Stimulated activated CD4-positive, alpha-beta T cell treated with anti-CD3 and anti-CD28 coated beads, TNF-alpha, amount 100 ng/mL, for 4 hours (primary cell): ENCODE measurements at regions not wholly inside any gene's neighbourhood (a gene's known extent, or its start where the extent isn't known, plus 50 kb on each side); places are given as distances from the start of the nearest gene placed in this dataset.

ENCODE experiments used
- DNase-seq, 3 experiments: peaks; one replicate each; pipeline ENCODE4 v3.0.0-alpha.2; 2020; ENCODE audit warnings: low read depth in 3 of 3

DNA sequence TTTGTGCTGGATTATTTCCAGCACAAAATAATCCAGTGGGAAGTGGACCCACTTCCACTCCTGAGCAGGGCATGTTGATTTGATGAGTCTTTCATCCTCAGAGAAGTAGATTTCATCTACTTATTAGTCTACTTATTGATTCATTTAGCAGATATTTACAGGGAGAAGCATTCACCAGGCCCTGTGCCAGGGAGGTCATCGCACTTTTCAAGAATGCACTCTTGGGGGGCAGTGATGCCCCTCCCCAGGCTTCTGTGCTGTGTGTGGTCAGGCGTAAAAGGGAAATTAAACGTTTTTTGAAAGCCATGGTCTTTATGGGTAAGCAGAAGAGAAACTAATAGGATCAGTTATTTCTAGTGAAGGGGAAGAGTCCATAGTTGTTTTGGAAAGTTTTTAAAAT is 610.7 kb upstream of the TMEM132C start:
- DNase-seq: no peak

DNA sequence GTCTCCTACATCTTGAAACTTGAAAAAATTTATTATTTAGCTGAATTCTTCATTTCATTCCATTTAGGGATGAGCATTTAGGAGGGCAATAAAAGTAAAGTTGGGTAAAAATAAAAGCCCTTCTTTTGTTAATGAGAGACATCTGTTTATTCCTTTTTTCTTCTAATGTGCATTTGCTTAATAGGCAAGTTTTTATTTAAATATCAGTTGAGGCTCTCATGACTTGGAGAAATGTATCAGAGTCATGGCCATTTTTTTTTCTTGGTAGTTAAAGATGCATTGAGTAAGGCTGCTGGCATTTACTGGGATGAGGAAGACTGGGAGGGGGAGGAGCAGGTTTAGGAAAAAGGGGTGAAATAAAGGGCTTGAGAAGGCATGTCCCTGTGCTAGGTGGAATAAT is 609.9 kb upstream of the TMEM132C start:
- DNase-seq: no peak

DNA sequence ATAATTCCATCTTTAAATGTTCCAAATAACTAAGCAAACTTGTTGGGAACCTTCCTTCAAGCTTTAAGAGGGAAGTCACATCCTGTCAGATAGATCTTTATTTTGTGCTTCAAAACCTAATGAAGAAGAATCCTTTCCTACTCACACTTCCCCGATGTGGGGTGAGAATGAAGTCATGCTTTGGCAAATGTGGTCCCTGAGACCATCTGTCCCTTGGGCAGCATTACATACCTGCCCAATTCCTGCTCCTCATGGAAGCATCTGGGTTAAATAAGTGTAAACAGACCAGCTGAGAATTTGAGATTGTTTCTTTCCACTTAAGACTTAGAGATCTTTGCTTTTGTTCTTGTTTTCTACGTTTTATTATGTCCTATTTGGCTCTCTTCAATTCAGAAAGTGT is 606.0 kb upstream of the TMEM132C start:
- no peak for DNase-seq

DNA sequence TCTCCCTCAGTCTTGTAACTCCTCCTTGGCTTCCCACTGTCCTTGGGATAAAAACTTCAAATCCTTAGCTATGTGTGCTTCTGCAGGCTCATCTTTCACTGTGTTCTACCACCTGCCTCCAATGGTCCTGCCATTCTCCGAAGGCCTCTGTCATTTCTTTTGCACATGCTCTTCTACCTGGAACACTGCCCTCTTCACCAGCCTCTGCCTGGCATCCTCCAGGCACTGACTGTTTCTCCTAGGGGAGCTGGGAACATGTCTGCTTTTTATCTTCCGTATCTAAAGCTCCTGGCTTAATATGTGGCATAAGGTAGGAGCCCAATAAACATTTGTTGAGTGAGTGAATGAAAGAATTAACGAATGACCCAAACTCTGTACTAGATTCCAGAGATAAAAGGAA is 603.3 kb upstream of the TMEM132C start:
- DNase-seq: no peak

DNA sequence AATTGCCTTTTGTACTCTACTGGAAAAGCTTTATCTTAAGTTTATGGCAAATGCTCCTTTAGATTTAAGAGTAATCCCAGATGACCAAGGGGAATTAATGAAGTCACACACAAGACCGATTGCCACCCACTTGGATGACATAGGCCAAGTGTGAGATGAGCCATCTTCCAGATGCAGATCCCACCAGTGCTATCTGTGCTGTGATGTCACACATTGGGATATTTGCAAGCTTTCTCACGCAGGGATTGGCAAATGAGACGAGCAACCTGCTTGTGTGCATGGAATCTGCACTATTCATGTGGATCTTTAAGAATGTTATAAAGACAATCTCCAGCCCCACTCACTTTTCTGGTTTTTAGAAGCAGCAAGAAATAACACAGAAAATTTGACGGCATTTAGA is 602.1 kb upstream of the TMEM132C start:
- no peak for DNase-seq

DNA sequence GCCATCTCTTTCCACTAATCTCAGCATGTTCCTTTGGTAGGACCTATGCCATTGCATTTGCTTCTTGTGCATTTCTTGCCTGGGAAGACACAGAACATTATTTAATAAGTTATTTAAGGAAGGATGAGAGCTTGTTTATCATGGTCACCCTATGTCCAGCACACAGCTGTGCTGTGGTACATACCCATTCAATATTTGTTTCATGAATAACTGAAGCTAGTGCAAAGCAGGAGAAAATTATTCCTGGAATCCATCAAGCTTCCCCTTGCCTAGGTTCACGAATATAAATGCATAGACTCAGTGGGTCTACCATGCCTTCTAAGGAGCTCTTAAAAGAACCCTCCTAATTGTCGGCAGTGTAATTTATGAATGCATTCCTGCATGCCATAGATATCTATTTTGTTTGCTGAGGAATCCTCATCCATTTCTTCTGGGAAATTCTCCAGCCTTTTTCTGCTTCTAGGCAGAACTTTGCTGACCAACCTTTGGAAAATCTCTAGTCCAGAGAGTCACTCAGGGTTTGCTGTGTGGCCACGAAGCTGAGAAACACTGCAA is 599.8 kb upstream of the TMEM132C start:
- DNase-seq: no peak

DNA sequence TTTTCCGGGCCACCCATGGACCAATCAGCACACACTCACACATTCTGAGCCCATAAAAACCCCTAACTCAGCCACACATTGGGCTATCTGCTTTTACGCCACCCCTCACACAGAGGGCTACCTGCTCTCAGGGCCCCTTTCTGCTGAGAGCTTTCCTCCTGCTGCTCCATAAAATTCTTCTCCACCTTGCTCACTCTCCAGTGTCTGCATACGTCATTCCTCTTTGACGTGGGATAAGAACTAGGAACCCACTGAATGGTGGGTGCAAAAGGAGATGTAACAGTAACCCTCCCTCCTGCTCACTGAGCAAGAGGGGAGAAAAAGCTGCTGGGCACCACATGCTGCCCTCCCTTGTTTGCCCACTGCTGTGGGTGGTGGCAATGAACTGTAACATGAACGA is 596.7 kb upstream of the TMEM132C start:
- DNase-seq: no peak

DNA sequence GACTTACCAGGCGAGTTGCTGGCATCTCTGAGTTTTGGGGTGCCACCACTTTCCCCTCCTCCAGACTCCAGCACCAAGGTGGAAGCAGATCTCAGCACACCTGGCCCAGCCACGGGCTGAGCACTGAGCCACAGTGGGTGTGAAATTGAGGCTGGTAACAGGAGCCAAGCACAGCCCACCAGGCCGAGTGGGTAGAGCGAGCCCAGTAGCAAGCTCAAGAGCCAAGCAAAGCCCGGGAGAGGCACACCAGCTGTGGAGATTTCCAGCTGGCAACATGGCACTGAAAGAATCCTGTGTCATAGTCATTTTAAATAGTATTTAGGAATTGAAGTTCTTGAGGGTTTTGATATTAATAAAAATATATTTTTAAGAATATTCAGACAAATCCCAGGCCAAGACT is 596.2 kb upstream of the TMEM132C start:
- no peak for DNase-seq

DNA sequence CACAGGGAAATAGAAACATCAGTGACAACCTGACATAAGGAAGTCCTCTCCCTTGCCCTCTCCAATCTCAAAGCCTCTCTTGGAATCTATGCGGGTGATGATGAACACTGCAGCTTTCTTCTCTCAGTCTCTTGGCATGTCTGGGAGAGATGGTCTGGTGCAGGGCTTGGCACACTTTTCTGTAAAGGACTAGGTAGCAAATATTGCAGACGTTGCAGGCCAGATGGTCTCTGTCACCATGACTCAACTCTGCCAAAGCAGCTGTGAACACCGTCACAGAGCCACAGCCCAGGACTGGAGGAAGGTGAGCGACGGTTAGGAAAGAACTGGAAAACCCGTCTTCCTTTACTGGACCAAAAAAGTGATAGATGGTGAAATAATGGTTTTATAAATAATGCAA is 591.0 kb upstream of the TMEM132C start:
- DNase-seq: no peak

DNA sequence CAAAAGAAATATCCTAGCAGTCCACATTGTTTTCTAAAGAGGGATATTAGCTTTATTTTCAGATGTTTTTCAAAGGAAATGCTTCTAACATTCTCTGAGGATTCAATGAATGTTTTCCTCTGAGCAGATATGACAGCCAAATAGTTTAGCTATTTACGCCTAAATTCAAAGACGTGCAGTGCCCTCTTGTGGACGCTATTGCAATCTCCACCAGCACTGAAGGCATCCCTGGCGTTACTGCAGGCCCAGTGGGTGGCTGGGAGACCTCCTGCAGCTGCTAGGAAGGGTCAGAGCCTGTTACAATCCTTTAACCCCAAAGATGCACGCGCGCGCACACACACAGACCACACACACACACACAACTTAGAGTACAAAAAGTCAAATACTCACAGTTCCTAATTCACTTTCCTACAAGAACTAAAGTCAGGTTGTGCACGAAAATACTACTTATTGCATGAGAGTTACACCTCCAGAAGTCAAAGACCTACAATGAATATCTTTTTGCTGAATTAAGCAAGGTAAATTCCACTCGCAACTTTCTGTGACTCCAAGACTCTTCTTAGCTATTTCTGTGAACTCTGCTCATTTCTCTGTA is 589.3 kb upstream of the TMEM132C start:
- peak in 1 of 3 experiments; percentile 8 for DNase-seq

DNA sequence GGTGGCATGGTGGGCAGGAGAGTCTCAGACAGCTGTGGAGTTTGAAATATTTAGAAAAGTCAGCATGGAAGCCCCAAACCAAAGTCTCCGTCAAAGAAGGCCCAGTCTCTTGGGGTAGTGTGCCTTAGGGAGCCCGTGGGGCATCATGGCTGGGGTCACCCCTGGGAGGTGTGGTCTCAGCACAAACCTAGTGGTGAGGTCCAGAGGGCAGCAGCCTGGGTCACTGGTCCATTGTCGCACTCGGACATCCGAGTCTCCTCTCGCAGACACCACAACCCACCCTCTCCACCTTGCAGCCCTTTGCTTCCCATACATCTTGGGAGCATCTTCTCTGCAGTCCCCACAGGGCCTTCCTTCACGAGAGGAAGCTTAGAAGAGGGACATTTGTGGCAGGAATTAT is 588.0 kb upstream of the TMEM132C start:
- DNase-seq: no peak

DNA sequence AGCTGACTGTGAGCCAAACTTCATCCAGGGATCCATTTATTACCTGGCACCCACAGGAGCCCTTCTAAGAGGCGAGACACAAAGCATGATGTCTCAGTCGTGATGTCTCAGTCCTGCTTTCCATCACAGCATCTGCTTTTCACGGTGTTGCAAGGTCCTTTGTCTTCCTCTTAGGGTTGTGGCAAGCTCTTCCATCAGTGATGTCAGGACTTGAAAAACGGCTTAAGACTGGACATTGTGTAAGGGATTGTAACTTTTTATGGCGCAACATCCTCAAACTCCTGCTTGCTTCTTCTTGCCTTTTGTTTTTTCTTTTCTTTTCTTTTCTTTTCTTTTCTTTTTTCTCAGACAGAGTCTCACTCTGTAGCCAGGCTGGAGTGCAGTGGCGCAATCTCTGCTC is 586.5 kb upstream of the TMEM132C start:
- DNase-seq: no peak

DNA sequence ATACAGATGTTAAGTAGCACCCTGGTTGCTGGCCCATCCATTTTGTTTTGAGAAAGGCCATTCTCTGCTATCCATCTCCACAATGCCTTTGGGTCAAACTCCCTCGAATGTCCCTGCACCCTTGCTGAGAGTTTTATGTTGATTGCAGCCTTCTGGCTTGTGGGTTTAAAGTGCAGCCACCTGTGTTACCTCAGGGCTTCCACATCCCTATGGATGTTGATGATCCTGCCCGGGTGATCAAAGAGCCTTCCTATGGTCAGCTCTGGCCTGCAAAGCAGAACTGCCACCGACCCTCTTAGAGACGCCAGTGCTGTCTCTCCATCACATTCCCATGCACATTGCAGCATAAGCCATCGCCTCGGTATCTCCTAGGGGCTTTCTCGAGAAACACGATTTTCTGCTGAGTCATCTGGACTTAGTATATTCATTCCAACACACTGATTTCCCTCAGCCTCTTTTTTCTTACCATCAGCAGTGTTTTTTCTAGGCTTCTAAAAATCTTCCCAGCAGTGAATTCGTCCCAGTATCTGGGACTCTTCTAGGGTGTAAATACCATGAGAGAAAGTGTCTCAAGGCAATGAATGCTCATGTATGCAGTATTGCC is 585.7 kb upstream of the TMEM132C start:
- no peak for DNase-seq

DNA sequence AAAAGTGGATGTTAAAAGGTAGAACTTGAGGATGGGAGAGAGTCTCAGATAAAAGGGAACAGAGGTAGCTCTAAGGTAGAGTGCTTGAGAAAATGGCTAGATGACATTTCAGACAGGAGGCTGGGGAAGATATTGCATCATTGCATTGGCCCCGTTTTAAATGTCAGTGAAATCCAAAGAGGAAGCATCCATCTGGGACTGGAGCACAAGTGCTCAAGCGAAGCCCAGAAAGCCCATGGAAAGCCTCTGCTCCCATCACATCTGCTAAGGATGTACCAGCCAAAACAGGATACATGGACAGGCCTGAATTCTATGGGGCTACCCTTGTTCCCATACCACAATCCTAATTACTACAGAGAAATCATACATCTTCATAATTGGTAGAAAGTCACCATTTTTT is 581.5 kb upstream of the TMEM132C start:
- no peak for DNase-seq

DNA sequence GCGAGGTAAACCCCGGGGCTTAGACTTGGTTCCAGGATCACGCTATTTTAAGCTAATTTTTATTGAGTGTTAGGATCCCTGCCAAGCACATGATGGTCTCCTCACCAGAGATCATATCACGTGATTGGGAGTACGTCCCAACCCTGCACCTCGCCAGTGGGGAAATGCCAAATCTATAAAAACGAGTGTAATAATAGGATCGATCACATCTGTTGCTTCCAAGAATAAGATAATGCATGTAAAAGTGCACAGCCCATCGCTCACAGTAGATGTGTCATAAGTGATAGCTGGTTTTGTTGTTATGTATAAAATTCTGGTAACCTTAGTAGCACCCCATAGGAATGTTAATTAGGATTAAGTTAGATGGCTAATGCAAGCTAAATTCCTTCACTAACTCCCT is 581.0 kb upstream of the TMEM132C start:
- no peak for DNase-seq

DNA sequence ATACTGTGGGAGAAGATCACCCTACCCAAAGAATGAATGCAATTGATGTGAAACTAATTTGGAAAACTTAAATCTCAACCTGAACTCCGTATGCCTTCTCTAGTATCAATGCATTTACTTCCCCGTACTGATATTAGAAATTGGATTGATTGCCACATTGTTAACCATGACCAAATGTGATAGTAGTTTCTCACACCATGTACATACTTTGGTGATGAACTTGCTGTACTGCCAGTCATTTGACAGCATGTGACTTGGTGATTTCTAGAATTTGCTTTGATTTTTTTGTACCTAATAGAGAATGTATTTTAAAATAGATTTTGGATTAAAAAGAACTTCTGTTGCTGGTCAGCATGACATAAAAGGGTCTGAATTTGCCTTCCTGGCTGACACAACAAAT is 579.8 kb upstream of the TMEM132C start:
- no peak for DNase-seq

DNA sequence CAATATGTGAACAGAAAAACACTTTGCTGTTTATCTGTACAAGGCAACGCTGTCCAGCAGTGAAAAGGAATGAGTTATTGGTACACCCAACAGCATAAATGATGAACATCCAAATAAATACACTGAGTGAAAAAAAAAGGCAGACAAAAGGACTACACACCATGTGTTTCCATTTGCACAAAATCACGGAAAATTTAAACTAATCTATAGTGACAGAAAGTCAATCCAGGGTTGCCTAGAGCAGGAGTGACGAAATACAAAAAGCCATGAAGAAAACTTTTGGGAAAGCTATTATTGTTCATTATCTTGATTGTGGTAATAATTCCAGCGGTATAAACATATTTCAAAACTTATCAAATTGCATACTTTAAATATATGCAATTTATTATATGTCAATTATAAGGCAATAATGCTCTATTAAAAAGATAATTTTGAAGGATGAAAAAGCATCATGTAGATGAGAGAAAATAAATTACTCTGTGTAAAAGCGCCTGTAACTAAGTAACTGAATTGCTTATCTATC is 578.0 kb upstream of the TMEM132C start:
- no peak for DNase-seq

DNA sequence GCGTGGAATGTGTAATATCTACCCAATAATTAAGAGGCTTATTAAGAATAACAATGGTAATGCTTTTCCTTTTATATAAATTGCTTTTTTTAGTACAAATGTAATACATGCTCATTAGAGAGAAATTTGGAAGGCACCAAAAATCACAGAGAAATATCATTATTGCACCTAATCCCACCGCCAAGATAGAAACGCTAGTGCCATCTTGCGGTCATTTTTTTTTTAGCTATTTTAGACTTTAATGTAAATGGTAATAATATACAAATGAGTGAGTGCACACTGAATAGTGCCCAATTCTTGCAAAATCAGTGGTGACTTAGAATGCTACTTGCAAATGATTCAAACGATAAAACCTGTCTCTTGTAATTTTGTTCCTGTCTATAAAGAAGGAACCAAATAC is 576.8 kb upstream of the TMEM132C start:
- no peak for DNase-seq

DNA sequence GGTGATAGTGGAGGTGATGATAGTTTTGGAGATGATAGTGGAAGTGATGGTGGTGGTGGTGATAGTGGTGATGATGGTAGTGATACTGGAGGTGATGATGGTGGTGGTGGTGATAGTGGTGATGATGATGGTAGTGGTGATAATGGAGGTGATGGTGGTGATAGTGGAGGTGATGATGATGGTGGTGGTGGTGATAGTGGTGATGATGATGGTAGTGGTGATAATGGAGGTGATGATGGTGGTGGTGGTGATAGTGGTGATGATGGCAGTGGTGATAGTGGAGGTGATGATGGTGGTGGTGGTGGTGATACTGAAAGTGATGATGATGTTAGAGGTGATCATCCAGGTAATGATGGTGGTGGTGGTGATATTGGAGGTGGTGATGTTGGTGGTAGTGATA is 570.0 kb upstream of the TMEM132C start:
- no peak for DNase-seq

DNA sequence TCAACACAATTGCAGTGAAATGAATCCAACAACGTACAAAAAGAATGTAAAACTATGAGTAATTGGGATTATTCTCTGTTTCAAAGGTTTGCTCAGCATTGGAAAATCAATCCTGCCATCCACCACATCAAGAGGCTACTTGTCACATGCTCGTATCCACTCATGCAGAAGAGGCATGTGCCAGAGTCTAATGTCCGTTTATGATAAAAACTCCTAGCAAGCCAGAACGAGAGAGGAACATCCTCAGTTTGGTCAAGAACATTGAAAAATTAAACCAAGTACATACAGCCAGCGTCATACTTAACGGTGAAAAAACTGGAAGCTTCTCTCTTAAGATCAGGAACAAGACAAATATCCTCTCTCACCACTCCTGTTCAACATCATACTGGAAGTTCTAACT is 563.9 kb upstream of the TMEM132C start:
- DNase-seq: no peak

DNA sequence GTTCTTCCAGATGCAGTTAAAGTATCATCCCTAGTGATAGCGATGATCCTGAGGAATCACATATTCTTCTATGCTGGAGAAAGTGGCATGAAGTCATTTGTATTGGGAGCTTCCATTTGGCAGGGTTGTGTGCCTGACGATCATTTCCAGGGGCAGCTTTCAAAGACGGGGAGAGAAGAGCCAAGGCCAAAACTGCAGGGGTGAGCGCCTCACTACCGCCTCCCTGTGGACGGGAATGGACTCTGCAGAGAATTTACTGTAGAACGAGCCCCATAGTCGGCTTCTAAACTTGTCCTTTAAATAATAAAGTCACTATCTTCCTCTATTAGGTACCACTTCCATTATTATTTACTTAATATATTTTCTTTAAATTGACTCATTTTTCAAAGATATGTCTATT is 555.9 kb upstream of the TMEM132C start:
- no peak for DNase-seq

DNA sequence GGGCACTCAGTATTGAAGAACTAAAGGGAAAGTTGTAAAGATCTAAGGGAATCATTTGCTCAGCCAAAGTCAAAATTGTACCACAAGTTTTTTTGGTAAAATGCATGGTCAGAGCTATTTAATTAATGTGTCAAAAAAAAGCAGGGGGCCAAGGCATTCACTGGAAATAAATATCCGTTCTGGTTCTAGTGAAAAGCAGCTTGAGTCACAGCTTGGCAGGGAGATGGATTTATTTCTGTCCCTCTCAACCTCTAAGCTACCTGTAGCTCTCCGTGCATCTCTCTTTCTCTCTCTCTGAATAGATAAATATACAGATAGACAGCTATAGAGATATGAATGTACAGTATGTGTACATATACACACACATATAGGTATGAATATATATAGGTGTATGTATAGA is 554.4 kb upstream of the TMEM132C start:
- no peak for DNase-seq

DNA sequence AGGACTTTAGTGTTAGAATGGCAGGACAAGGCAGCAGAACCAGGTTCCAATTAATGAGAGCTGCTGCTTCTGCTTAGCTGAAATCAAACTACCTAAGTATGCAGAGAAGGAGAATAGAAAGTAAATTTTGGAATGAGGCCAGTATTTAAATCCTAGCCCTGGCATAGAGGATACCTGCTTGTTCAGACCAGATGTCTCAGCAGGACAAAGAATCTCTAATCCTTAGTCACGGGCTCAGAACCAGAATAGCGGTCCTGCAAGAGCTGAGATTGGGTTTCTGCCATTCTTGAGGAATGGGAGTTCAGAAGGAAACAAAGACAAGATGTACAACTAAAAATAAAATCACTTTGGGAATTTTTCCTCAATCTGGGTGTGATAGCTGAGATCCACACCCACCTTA is 550.8 kb upstream of the TMEM132C start:
- DNase-seq: no peak

DNA sequence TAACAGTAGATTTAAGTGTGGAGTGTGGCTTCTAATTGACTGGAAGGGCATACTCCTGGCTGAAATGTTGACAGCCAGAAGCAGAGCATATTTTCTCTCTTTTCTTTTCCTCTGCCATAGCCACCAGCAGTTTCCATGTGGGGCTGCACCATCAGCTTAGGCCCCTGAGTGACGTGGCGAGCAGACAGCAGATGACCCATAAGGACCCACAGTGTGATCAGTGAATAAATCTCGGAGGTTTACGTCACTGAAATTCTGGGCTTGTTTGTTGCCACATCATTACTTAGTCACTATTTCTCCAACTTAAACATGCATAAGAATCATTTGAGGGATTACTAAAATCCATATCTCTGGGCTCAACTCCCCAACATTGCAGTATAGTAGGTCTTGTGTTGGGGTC is 549.7 kb upstream of the TMEM132C start:
- DNase-seq: no peak
